Heart left ventricle (tissue), 16 donors: ENCODE measurements at regions not wholly inside any gene's neighbourhood (a gene's known extent, or its start where the extent isn't known, plus 50 kb on each side); places are given as distances from the start of the nearest gene placed in this dataset.

ENCODE experiments used
- ATAC-seq, 4 donors: fragments of 200-7000 bp; cut with Tn5 transposase; one replicate each; pipeline ENCODE4 v1.9.1; 2020 to 2022; ENCODE audit warnings: moderate library complexity in 4 of 4, mild to moderate bottlenecking in 3 of 4, moderate number of reproducible peaks in 1 of 4
- DNase-seq, 5 donors: peaks; one replicate each; pipeline ENCODE4 v3.0.0-alpha.2; 2020
- H3K27ac ChIP-seq, 12 donors: fragments of 200-600 bp; sonication (generic) in 4 of 12; one replicate each; pipeline versions ENCODE4 v1.5.0 to v1.8.0; 2016 to 2022; ENCODE audit warnings: mild to moderate bottlenecking in 2 of 12
- H3K27me3 ChIP-seq, 9 donors: fragments of 200-600 bp; sonication (generic) in 2 of 9; one replicate each; pipeline versions ENCODE4 v1.5.1 to v1.8.0; 2016 to 2022; ENCODE audit warnings: mild to moderate bottlenecking in 3 of 9
- H3K36me3 ChIP-seq, 9 donors: fragments of 200-600 bp; sonication (generic) in 2 of 9; one replicate each; pipeline versions ENCODE4 v1.5.0 to v1.8.0; 2018 to 2022; ENCODE audit warnings: mild to moderate bottlenecking in 2 of 9
- H3K4me1 ChIP-seq, 12 donors: fragments of 200-600 bp; sonication (generic) in 4 of 12; one replicate each; pipeline versions ENCODE4 v1.5.0 to v1.8.0; 2016 to 2022; ENCODE audit warnings: mild to moderate bottlenecking in 3 of 12
- H3K4me3 ChIP-seq, 12 donors: fragments of 200-600 bp; sonication (generic) in 4 of 12; one replicate each; pipeline versions ENCODE4 v1.5.0 to v1.8.0; 2017 to 2022; ENCODE audit warnings: mild to moderate bottlenecking in 9 of 12, moderate library complexity in 4 of 12
- H3K9me3 ChIP-seq, 12 donors: fragments of 200-600 bp; sonication (generic) in 4 of 12; one replicate each; pipeline versions ENCODE4 v1.5.0 to v1.8.0; 2016 to 2022; ENCODE audit warnings: mild to moderate bottlenecking in 1 of 12
- POLR2A ChIP-seq, 2 donors: fragments of 450-650 bp; IDR thresholded peaks; one replicate each; pipeline ENCODE4 v1.6.1; 2017; ENCODE audit warnings: antibody characterized with exemption in 2 of 2, mild to moderate bottlenecking in 2 of 2, moderate library complexity in 2 of 2
- WGBS, 4 donors: extraction: QIAGEN DNeasy Blood & Tissue Kit in 2 of 4; methylation state at CpG; one replicate each; pipeline versions ENCODE4 v1.1.5 to v1.1.7; 2013 to 2018; 5-methylcytosine and 5-hydroxymethylcytosine counted together
- intact Hi-C, 10 donors: fragments of 100-400 bp; cut with DNase I; formaldehyde crosslinking; loops; one replicate each; pipeline versions ENCODE4 v1.11.1 to v1.14.2; 2022
- TF ChIP-seq, protein P1 (sequence below), 12 donors: fragments of 200-600 bp; sonication (generic) in 4 of 12; IDR thresholded peaks; one replicate each; pipeline versions ENCODE4 v1.5.0 to v1.8.0; 2018 to 2022; ENCODE audit warnings: antibody characterized with exemption in 12 of 12, mild to moderate bottlenecking in 5 of 12
- donor health status: ischemic (EF 13 %, LVEDD 7.1; RV severe dilation, severe dysfunction).
- donor health status: healthy with polysubstance abuse.
- donor health status: DM: no; HTN: yes; CAD: no.
- donor health status: DM: no; HTN: no; CAD: no.
- donor health status: ischemic (EF 25% LVEDD 6.9; RV normal size, moderate dysfunction).
- donor health status: ischemic (EF 25% LVEDD 5.7; RV mildly dilated, moderate dysfunction).
- donor health status: healthy.
- donor health status: DM: yes; HTN: yes; CAD: no.
- donor health status: ischemic (EF 35%, LVEDD 5.7; RV mildly dilated, moderate dysfunction).
- donor health status: nonischemic (EF 11% LVEDD 7.7; RV severe dilation, severe dysfunction).
- donor health status: DM: yes; HTN: yes; CAD: no.
- donor health status: PGD.
- donor health status: ischemic (EF 29% LVEDD 5.4; RV normal size, mild dysfunction).
- donor health status: nonischemic (EF 23%, LVEDD 6.1; RV moderate dilation, normal function).

DNA sequence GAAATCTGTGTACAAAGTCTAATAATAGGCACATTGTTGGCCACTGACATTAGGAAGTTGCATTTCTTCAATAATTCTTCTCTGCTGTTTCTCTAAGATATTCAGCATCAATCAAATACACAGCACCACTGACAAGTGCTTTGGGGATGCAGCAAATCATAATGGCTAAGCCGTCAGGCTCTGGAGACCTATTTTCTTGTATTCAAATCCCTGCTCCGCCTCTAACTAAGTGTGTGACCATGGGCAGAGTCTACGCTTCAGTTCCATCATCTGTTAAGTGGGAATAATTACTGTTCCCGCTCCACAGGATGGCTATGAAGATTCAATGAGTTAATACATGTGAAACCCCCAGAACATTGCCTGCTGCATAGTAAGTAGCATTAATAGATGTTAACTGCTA, 176.9 kb downstream of the ADGRL4 start:
- intact Hi-C loops: loop anchor here in 3 of 10 donors (10.0 kb wide), 1 partner anchor 525 kb away; no protein-coding TSS in a partner anchor
- Histone ChIP-seq H3K27me3 (no peaks in the 10 kb centered on the region), H3K27ac (no peak overlapping the region), H3K4me3 (no peak overlapping the region), H3K4me1 (no peaks in the 10 kb centered on the region), H3K36me3 (no peaks in the 10 kb centered on the region), H3K9me3 (no peaks in the 10 kb centered on the region)
- 83 to 91% (median 87%) methylated on average over 4 of the region's 4 CpGs for WGBS, 4 donors
- no peak for DNase-seq
- TF ChIP-seq POLR2A (IDR thresholded peaks at IDR 0.05): no peak
- TF ChIP-seq, protein P1, sequence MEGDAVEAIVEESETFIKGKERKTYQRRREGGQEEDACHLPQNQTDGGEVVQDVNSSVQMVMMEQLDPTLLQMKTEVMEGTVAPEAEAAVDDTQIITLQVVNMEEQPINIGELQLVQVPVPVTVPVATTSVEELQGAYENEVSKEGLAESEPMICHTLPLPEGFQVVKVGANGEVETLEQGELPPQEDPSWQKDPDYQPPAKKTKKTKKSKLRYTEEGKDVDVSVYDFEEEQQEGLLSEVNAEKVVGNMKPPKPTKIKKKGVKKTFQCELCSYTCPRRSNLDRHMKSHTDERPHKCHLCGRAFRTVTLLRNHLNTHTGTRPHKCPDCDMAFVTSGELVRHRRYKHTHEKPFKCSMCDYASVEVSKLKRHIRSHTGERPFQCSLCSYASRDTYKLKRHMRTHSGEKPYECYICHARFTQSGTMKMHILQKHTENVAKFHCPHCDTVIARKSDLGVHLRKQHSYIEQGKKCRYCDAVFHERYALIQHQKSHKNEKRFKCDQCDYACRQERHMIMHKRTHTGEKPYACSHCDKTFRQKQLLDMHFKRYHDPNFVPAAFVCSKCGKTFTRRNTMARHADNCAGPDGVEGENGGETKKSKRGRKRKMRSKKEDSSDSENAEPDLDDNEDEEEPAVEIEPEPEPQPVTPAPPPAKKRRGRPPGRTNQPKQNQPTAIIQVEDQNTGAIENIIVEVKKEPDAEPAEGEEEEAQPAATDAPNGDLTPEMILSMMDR (IDR thresholded peaks at IDR 0.05): no peak
- no peak for ATAC-seq

DNA sequence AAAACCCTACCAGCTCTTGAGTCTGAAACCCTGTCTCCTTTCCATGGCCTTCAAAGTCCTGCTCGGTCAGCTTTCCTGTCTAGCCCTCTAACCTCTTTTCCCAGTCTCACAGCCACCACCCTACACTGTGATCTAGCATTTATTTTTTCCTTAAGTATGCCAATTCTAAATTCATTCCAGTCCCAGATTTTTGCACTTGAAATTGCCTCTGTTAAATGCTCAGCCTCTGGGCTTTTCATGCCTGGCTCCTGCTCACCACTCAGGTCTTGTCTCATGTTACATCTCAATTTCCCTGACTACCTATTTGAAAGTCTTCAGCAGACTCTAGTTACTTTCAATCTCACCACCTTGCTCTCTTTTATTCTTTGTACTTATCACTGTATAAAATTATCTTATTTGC, 176.2 kb downstream of the ADGRL4 start:
- H3K4me3 ChIP-seq: no peak overlapping the region
- H3K27ac ChIP-seq: no peak overlapping the region
- H3K27me3 ChIP-seq: no peaks in the 10 kb centered on the region
- DNase-seq (no peak), ATAC-seq (no peak)
- WGBS, 4 donors: 1 to 90% (median 87%) methylated on average over 1 of the region's 1 CpG
- no peaks in the 10 kb centered on the region for H3K9me3 ChIP-seq
- TF ChIP-seq, protein P1 (IDR thresholded peaks at IDR 0.05): no peak
- no peak for TF ChIP-seq POLR2A (IDR thresholded peaks at IDR 0.05)
- intact Hi-C loops: loop anchor here in 3 of 10 donors (10.0 kb wide), 1 partner anchor 524 kb away; no protein-coding TSS in a partner anchor
- no peaks in the 10 kb centered on the region for H3K4me1 ChIP-seq
- H3K36me3 ChIP-seq: no peaks in the 10 kb centered on the region

DNA sequence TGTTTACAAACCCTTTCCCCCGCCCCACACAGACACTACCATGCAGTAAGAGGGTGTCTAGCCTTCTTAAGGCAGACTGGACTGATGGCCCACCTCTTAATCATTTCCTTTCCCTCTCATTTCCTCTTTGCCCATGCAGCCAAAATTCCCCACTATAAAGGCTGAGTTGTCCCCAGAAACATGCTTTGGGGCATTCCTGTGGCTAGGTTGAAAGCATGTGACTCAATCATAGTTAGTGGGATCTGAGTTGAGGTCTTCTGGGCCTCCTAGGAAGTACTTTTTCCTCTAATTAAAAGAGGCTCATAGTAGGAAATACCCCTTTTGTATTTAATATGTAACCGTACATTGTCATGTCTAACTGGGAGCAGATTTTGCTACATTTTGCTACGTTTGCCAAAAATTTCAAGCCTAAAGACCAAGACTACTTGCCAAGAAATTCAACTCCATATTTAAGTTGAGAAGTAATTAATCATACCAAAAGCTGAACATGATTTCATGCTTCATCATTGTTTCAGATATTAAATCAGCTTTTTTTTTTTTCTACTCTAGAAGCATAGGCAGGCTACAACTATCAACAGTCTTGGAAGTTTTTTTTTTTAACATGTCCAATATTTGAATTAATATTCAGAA, 174.7 kb downstream of the ADGRL4 start:
- WGBS, 4 donors: 88 to 93% (median 90%) methylated on average over 3 of the region's 3 CpGs
- no peaks in the 10 kb centered on the region for H3K9me3 ChIP-seq
- TF ChIP-seq, protein P1 (IDR thresholded peaks at IDR 0.05): no peak
- TF ChIP-seq POLR2A (IDR thresholded peaks at IDR 0.05): no peak
- H3K27ac ChIP-seq: no peak overlapping the region
- no peak for ATAC-seq
- no peak overlapping the region for H3K4me3 ChIP-seq
- no peaks in the 10 kb centered on the region for H3K4me1 ChIP-seq
- DNase-seq: no peak
- H3K36me3 ChIP-seq: no peaks in the 10 kb centered on the region
- intact Hi-C loops: loop anchor here in 3 of 10 donors (10.0 kb wide), 1 partner anchor 523 kb away; no protein-coding TSS in a partner anchor
- no peaks in the 10 kb centered on the region for H3K27me3 ChIP-seq

DNA sequence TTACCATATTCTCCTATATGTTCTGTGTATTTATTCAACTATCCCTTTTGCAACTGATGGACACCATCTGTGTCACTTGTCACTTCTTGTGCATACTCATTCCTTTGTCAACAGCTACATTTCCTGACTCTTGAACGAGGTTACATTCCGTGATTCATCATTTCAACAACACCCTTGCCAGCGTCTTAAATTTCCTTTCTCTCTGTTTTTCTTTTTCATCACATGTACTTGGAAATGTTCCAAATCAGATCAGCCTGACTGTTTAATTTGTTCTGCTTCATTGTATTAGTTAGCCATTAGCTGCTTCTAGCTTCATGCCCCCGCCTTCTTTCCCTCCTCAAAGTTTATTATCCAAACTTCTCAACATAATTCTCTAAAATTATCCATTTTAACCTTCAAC, 173.0 kb downstream of the ADGRL4 start:
- no peak for TF ChIP-seq POLR2A (IDR thresholded peaks at IDR 0.05)
- TF ChIP-seq, protein P1 (IDR thresholded peaks at IDR 0.05): no peak
- DNase-seq: no peak
- no peak overlapping the region for H3K4me3 ChIP-seq
- H3K36me3 ChIP-seq: no peaks in the 10 kb centered on the region
- 33 to 39% (median 35%) methylated on average over 4 of the region's 4 CpGs for WGBS, 4 donors
- no peaks in the 10 kb centered on the region for H3K9me3 ChIP-seq
- H3K27me3 ChIP-seq: no peaks in the 10 kb centered on the region
- no peak overlapping the region for H3K27ac ChIP-seq
- no peaks in the 10 kb centered on the region for H3K4me1 ChIP-seq
- ATAC-seq: no peak
- intact Hi-C loops: loop anchor here in 3 of 10 donors (10.0 kb wide), 1 partner anchor 521 kb away; no protein-coding TSS in a partner anchor
